ENCODE measurements at regions not wholly inside any gene's neighbourhood (a gene's known extent, or its start where the extent isn't known, plus 50 kb on each side); places are given as distances from the start of the nearest gene placed in this dataset.

GRCh38 chr5:52668139-52668538 is 119.6 kb upstream of the ITGA1 start:
- Mint-ChIP-seq H3K27ac (no peak overlapping the region), H3K27me3 (peaks cover 19 to 41% of the 10 kb centered on the region in 2 donors), H3K36me3 (no peaks in the 10 kb centered on the region), H3K4me1 (ENCODE audit: low read depth in 2 of 2) (no peaks in the 10 kb centered on the region), H3K4me3 (no peak overlapping the region), H3K9me3 (no peaks in the 10 kb centered on the region)
- ATAC-seq (no peak), DNase-seq (ENCODE audit: low spot score) (no peak)

GRCh38 chr5:52668544-52669185 is 119.1 kb upstream of the ITGA1 start:
- Mint-ChIP-seq H3K4me3 (no peak overlapping the region), H3K36me3 (no peaks in the 10 kb centered on the region), H3K27me3 (peaks cover 19 to 37% of the 10 kb centered on the region in 2 donors), H3K4me1 (ENCODE audit: low read depth in 2 of 2) (no peaks in the 10 kb centered on the region), H3K9me3 (no peaks in the 10 kb centered on the region), H3K27ac (no peak overlapping the region)
- DNase-seq (ENCODE audit: low spot score) (no peak), ATAC-seq (no peak)

- no peaks in the 10 kb centered on the region for H3K4me1 Mint-ChIP-seq (ENCODE audit: low read depth in 2 of 2)
- no peaks in the 10 kb centered on the region for H3K9me3 Mint-ChIP-seq
Observed at GRCh38 chr5:52672459-52672858, 115.3 kb upstream of the ITGA1 start.

GRCh38 chr5:52673495-52673894 is 114.2 kb upstream of the ITGA1 start:
- Mint-ChIP-seq H3K9me3 (no peaks in the 10 kb centered on the region), H3K36me3 (no peaks in the 10 kb centered on the region), H3K4me3 (no peak overlapping the region), H3K4me1 (ENCODE audit: low read depth in 2 of 2) (no peaks in the 10 kb centered on the region), H3K27ac (no peak overlapping the region), H3K27me3 (peaks cover 13 to 52% of the 10 kb centered on the region in 2 donors)
- ATAC-seq, result no peak
- no peak for DNase-seq (ENCODE audit: low spot score)

More at GRCh38 chr5:52672459-52672858, 115.3 kb upstream of the ITGA1 start:
- Mint-ChIP-seq H3K27me3 (peaks cover 13 to 48% of the 10 kb centered on the region in 2 donors), H3K36me3 (no peaks in the 10 kb centered on the region), H3K27ac (no peak overlapping the region), H3K4me3 (no peak overlapping the region)
- DNase-seq (ENCODE audit: low spot score), result no peak
- ATAC-seq, result no peak

- peaks cover 5% of the 10 kb centered on the region for H3K9me3 Mint-ChIP-seq
- peaks cover 5% of the 10 kb centered on the region for H3K36me3 Mint-ChIP-seq
- no peak overlapping the region for H3K4me3 Mint-ChIP-seq
- no peak for ATAC-seq
- no peak overlapping the region for H3K27ac Mint-ChIP-seq
- no peak for DNase-seq (ENCODE audit: low spot score)
- H3K27me3 Mint-ChIP-seq, result peaks cover 13 to 54% of the 10 kb centered on the region in 2 donors
- H3K4me1 Mint-ChIP-seq (ENCODE audit: low read depth in 2 of 2), result no peaks in the 10 kb centered on the region
Observed at GRCh38 chr5:52674815-52675545, 112.7 kb upstream of the ITGA1 start.

- peaks cover 6% of the 10 kb centered on the region for H3K9me3 Mint-ChIP-seq
- ATAC-seq (no peak), DNase-seq (ENCODE audit: low spot score) (no peak)
- H3K36me3 Mint-ChIP-seq, result peaks cover 17% of the 10 kb centered on the region
- H3K27ac Mint-ChIP-seq, result no peak overlapping the region
- peaks cover 9 to 38% of the 10 kb centered on the region in 2 donors for H3K27me3 Mint-ChIP-seq
- H3K4me3 Mint-ChIP-seq, result no peak overlapping the region
- H3K4me1 Mint-ChIP-seq (ENCODE audit: low read depth in 2 of 2), result no peaks in the 10 kb centered on the region
Observed at GRCh38 chr5:52682492-52682891, 105.2 kb upstream of the ITGA1 start.

- H3K27me3 Mint-ChIP-seq, result peaks cover 9 to 32% of the 10 kb centered on the region in 2 donors
- no peak overlapping the region for H3K4me3 Mint-ChIP-seq
- ATAC-seq (no peak), DNase-seq (ENCODE audit: low spot score) (no peak)
- no peaks in the 10 kb centered on the region for H3K4me1 Mint-ChIP-seq (ENCODE audit: low read depth in 2 of 2)
- no peak overlapping the region for H3K27ac Mint-ChIP-seq
- peaks cover 6% of the 10 kb centered on the region for H3K9me3 Mint-ChIP-seq
- H3K36me3 Mint-ChIP-seq, result peaks cover 17% of the 10 kb centered on the region
Observed at GRCh38 chr5:52684051-52684450, 103.7 kb upstream of the ITGA1 start.

- Mint-ChIP-seq H3K27ac (no peak overlapping the region), H3K27me3 (peaks cover 7 to 17% of the 10 kb centered on the region in 2 donors)
Observed at GRCh38 chr5:52685566-52685965, 102.2 kb upstream of the ITGA1 start.

GRCh38 chr5:52685971-52686370 is 101.7 kb upstream of the ITGA1 start:
- H3K36me3 Mint-ChIP-seq, result peaks cover 6% of the 10 kb centered on the region
- H3K27me3 Mint-ChIP-seq, result peaks cover 7 to 13% of the 10 kb centered on the region in 2 donors
- no peak for DNase-seq (ENCODE audit: low spot score)
- H3K27ac Mint-ChIP-seq, result no peak overlapping the region
- no peaks in the 10 kb centered on the region for H3K9me3 Mint-ChIP-seq
- no peak overlapping the region for H3K4me3 Mint-ChIP-seq
- H3K4me1 Mint-ChIP-seq (ENCODE audit: low read depth in 2 of 2), result no peaks in the 10 kb centered on the region
- ATAC-seq, result no peak

More at GRCh38 chr5:52685566-52685965, 102.2 kb upstream of the ITGA1 start:
- Mint-ChIP-seq H3K9me3 (no peaks in the 10 kb centered on the region), H3K4me3 (no peak overlapping the region), H3K4me1 (ENCODE audit: low read depth in 2 of 2) (no peaks in the 10 kb centered on the region), H3K36me3 (peaks cover 6% of the 10 kb centered on the region)
- DNase-seq (ENCODE audit: low spot score), result no peak
- ATAC-seq, result no peak

- no peak overlapping the region for H3K4me3 Mint-ChIP-seq
- H3K4me1 Mint-ChIP-seq (ENCODE audit: low read depth in 2 of 2), result peaks cover 6 to 8% of the 10 kb centered on the region in 2 donors
- no peak overlapping the region for H3K27ac Mint-ChIP-seq
- DNase-seq (ENCODE audit: low spot score), result no peak
- no peaks in the 10 kb centered on the region for H3K9me3 Mint-ChIP-seq
- ATAC-seq, result no peak
- H3K36me3 Mint-ChIP-seq, result no peaks in the 10 kb centered on the region
- H3K27me3 Mint-ChIP-seq, result peaks cover 4 to 6% of the 10 kb centered on the region in 2 donors
Observed at GRCh38 chr5:52690236-52690768, 97.4 kb upstream of the ITGA1 start.

GRCh38 chr5:52692039-52692438 is 95.7 kb upstream of the ITGA1 start:
- Mint-ChIP-seq H3K4me3 (no peak overlapping the region), H3K36me3 (peaks cover 2% of the 10 kb centered on the region), H3K27me3 (peaks cover 0 to 9% of the 10 kb centered on the region in 2 donors), H3K4me1 (ENCODE audit: low read depth in 2 of 2) (peaks cover 9 to 11% of the 10 kb centered on the region in 2 donors), H3K9me3 (no peaks in the 10 kb centered on the region), H3K27ac (no peak overlapping the region)
- ATAC-seq (no peak), DNase-seq (ENCODE audit: low spot score) (no peak)

GRCh38 chr5:52692606-52693005 is 95.1 kb upstream of the ITGA1 start:
- H3K9me3 Mint-ChIP-seq, result no peaks in the 10 kb centered on the region
- H3K27ac Mint-ChIP-seq, result no peak overlapping the region
- H3K27me3 Mint-ChIP-seq, result peaks cover 0 to 9% of the 10 kb centered on the region in 2 donors
- ATAC-seq (no peak), DNase-seq (ENCODE audit: low spot score) (no peak)
- H3K4me1 Mint-ChIP-seq (ENCODE audit: low read depth in 2 of 2), result peaks cover 9 to 11% of the 10 kb centered on the region in 2 donors
- peaks cover 6% of the 10 kb centered on the region for H3K36me3 Mint-ChIP-seq
- no peak overlapping the region for H3K4me3 Mint-ChIP-seq

- peak; percentile 53 to 65 for ATAC-seq
- H3K27me3 Mint-ChIP-seq, result peaks cover 0 to 9% of the 10 kb centered on the region in 2 donors
- H3K4me1 Mint-ChIP-seq (ENCODE audit: low read depth in 2 of 2), result peaks cover 9 to 11% of the 10 kb centered on the region in 2 donors
- H3K36me3 Mint-ChIP-seq, result peaks cover 6% of the 10 kb centered on the region
- H3K4me3 Mint-ChIP-seq, result no peak overlapping the region
- H3K27ac Mint-ChIP-seq, result no peak overlapping the region
- H3K9me3 Mint-ChIP-seq, result no peaks in the 10 kb centered on the region
- DNase-seq (ENCODE audit: low spot score), result no peak
Observed at GRCh38 chr5:52693280-52693679, 94.4 kb upstream of the ITGA1 start.

- Mint-ChIP-seq H3K4me1 (ENCODE audit: low read depth in 2 of 2) (peaks cover 9 to 11% of the 10 kb centered on the region in 2 donors), H3K4me3 (no peak overlapping the region), H3K27me3 (peaks cover 0 to 9% of the 10 kb centered on the region in 2 donors), H3K9me3 (no peaks in the 10 kb centered on the region), H3K27ac (no peak overlapping the region), H3K36me3 (peaks cover 6% of the 10 kb centered on the region)
- DNase-seq (ENCODE audit: low spot score) (no peak), ATAC-seq (no peak)
Observed at GRCh38 chr5:52693836-52694235, 93.9 kb upstream of the ITGA1 start.
